Neutrophil (primary cell): ENCODE measurements at regions not wholly inside any gene's neighbourhood (a gene's known extent, or its start where the extent isn't known, plus 50 kb on each side); places are given as distances from the start of the nearest gene placed in this dataset.

Experiments
- H3K27ac ChIP-seq: fragments of 200-600 bp; sonication (generic); 2 replicates; pipeline ENCODE4 v1.5.1; 2016; ENCODE audit warnings: mild to moderate bottlenecking, moderate library complexity
- H3K27me3 ChIP-seq: fragments of 200-600 bp; sonication (generic); 2 replicates; pipeline ENCODE4 v1.6.0; 2016; ENCODE audit warnings: mild to moderate bottlenecking
- H3K36me3 ChIP-seq: fragments of 200-600 bp; sonication (generic); 2 replicates; pipeline ENCODE4 v1.5.1; 2017
- H3K4me1 ChIP-seq, 2 experiments: fragments of 200-600 bp in 1 of 2; sonication (generic) in 1 of 2; 1 replicate in 1 of 2; 2 replicates in 1 of 2; pipeline versions ENCODE4 v1.5.1 to v1.6.1; 2013 to 2016; ENCODE audit warnings: low read depth in 1 of 2, low read length in 1 of 2, mild to moderate bottlenecking in 1 of 2, moderate library complexity in 1 of 2; ENCODE audit not compliant: control insufficient read depth in 1 of 2, insufficient read depth in 1 of 2
- H3K4me3 ChIP-seq, 2 experiments: fragments of 200-600 bp in 1 of 2; sonication (generic) in 1 of 2; 1 replicate in 1 of 2; 2 replicates in 1 of 2; pipeline ENCODE4 v1.5.1; 2013 to 2016; ENCODE audit warnings: low read depth in 1 of 2, low read length in 1 of 2, mild to moderate bottlenecking in 1 of 2, moderate library complexity in 1 of 2
- H3K9me3 ChIP-seq: fragments of 200-600 bp; sonication (generic); 2 replicates; pipeline ENCODE4 v1.5.1; 2016
- CTCF ChIP-seq: fragments of 200-600 bp; sonication (generic); IDR thresholded peaks from 2 replicates; pipeline ENCODE4 v1.5.1; 2016; ENCODE audit warnings: antibody characterized with exemption

GRCh38 chr22:49582181-49582580, 245.5 kb downstream of the BRD1 start:
- no peaks in the 10 kb centered on the region for H3K36me3 ChIP-seq
- no peak for TF ChIP-seq CTCF
- H3K27ac ChIP-seq: no peak overlapping the region
- no peaks in the 10 kb centered on the region for H3K4me1 ChIP-seq
- no peaks in the 10 kb centered on the region for H3K27me3 ChIP-seq
- no peak overlapping the region for H3K4me3 ChIP-seq
- H3K9me3 ChIP-seq: no peaks in the 10 kb centered on the region

GRCh38 chr22:49580024-49580423, 247.6 kb downstream of the BRD1 start:
- Histone ChIP-seq H3K27ac (no peak overlapping the region), H3K36me3 (no peaks in the 10 kb centered on the region), H3K4me1 (no peaks in the 10 kb centered on the region), H3K4me3 (no peak overlapping the region), H3K9me3 (no peaks in the 10 kb centered on the region), H3K27me3 (no peaks in the 10 kb centered on the region)
- no peak for TF ChIP-seq CTCF

- Histone ChIP-seq H3K27me3 (no peaks in the 10 kb centered on the region), H3K9me3 (no peaks in the 10 kb centered on the region), H3K36me3 (no peaks in the 10 kb centered on the region), H3K4me3 (no peak overlapping the region), H3K27ac (no peak overlapping the region), H3K4me1 (peaks cover 0 to 6% of the 10 kb centered on the region in 2 experiments)
- no peak for TF ChIP-seq CTCF
Observed at GRCh38 chr22:49577168-49578060, 250.3 kb downstream of the BRD1 start.

- Histone ChIP-seq H3K4me3 (no peak overlapping the region), H3K27me3 (no peaks in the 10 kb centered on the region), H3K4me1 (peaks cover 0 to 6% of the 10 kb centered on the region in 2 experiments), H3K36me3 (no peaks in the 10 kb centered on the region), H3K9me3 (no peaks in the 10 kb centered on the region), H3K27ac (no peak overlapping the region)
- no peak for TF ChIP-seq CTCF
Observed at GRCh38 chr22:49576241-49577141, 251.2 kb downstream of the BRD1 start.

- Histone ChIP-seq H3K27ac (no peak overlapping the region), H3K9me3 (no peaks in the 10 kb centered on the region), H3K27me3 (no peaks in the 10 kb centered on the region), H3K4me3 (no peak overlapping the region), H3K4me1 (peaks cover 0 to 6% of the 10 kb centered on the region in 2 experiments), H3K36me3 (no peaks in the 10 kb centered on the region)
- no peak for TF ChIP-seq CTCF
Observed at GRCh38 chr22:49575703-49576081, 252.0 kb downstream of the BRD1 start.
